ENCODE measurements at regions not wholly inside any gene's neighbourhood (a gene's known extent, or its start where the extent isn't known, plus 50 kb on each side); places are given as distances from the start of the nearest gene placed in this dataset.

DNA sequence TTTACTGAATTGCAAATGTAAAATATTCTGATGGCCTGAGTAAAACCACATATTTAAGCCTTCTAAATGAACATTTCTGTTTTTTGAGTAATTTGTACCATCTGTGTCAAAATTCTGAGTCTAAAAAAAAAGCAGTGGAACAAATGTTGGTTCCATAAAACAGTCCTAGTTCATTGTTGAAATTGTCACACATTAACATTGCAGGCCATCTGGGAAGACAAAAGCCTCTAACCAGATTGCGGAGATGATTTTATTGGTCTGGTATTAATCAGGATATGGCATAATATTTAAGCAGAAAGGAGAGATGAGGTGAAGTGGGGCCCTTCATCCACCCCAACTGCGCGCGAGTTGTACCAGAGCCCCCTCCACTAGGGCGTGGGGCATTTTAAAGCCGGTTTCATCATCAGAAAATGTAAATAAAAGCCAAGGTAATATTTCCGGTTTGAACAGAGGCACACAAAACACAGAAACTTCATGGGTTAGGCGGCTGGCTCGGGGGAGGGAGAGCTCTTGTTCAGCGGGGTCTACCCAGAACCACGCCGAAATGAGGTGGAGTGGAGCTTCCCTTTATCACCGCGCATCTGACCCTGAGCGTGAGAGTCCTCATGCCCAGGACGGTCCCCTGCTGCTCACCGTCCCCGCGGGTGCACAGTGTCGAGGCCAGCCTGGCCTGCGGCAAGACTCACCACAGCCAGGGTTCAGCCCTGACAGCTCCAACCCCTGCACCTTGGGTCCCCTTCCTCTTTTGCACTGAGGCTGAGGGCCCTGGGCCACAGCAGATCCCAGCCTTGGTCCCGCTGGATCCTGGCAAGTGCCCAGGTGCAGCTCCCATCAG is 169.2 kb downstream of the URI1 start:
- no peak for TF ChIP-seq CTCF (IDR thresholded peaks at IDR 0.05)
- no peak for TF ChIP-seq POLR2AphosphoS5 (IDR thresholded peaks at IDR 0.05)
- no peak for TF ChIP-seq POLR2A (IDR thresholded peaks at IDR 0.05)
- no peak for TF ChIP-seq EP300 (IDR thresholded peaks at IDR 0.05)

Data from gastroesophageal sphincter (tissue), 3 donors.